ENCODE measurements at regions not wholly inside any gene's neighbourhood (a gene's known extent, or its start where the extent isn't known, plus 50 kb on each side); places are given as distances from the start of the nearest gene placed in this dataset.
"Not testable (repeated sequence)": the region's sequence is repeated elsewhere in the genome, so short reads cannot be mapped to it uniquely, and the experiment has no call there.

DNA sequence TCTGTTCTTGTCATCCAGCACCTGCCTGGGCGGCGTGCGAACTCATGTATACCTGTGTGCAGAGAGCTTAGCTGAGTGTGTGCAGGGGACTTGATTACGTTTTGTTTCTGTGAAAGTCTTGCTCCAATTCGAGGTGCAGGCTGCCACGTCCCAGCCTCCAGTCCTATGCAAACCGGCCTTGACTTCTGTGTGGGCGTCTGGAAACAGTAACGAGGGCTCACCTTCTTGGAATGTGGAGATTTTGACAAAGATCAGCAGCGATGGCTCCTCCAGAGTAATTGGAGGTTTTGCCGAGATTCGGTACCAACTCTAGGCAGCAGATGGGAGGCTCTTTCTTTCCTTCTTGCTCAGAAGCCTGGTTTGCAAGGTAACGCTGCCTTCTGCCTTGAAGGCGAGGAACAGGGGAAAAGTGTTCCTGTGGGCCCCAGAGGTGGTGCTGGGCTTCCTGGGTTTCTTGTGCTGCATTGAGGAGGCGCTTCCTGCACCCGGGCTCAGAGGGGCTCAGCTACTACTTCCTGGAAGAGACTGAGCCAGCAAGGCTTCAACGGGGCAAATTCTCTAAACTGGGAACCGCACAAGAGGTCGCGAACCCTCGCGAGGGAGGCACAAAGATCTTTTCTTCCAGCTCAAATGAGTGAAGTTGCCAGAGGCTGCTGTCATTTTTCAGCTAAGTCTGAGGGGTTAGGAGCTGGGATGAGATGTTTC, 249.0 kb downstream of the AACS start:
- DNase-seq = no peak

DNA sequence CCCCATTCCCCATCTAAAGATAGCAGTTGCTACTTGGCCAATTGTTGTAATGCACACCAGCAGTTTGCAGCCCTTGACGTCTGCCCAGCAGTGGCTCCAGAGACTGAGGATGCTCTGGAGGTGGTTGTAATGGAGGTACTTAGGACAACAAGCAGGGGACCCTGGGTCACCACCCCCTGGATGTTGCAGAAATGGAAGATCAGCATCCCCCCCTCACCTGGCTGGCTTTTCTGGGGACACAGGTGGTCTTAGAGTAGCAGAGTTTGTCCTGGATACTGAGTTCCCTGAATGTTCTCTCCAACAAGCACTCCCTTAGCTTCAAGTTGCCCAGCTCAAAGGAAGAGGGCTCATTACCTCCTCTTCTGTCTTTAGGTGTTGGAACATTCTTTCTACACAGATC, 250.5 kb downstream of the AACS start:
- DNase-seq = no peak

DNA sequence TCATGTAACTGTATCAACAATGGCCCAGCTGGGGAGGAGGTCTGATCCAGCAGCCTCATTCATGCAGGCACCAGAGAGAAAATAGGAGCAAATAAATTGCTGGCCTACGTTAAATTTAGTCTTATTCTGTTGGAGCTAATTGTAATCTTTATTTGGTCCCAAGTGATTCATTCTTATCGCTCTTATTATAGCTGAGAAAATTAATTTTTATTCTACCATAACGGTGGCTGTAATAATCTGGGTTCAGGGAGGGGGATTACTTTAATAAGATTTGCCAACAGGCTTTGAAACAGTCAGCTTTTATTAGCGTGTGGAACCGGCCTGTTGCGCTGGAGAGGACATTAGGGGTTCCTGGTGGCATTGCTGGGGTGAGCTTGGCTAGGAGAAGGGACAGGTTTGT, 254.9 kb downstream of the AACS start:
- DNase-seq = no peak

DNA sequence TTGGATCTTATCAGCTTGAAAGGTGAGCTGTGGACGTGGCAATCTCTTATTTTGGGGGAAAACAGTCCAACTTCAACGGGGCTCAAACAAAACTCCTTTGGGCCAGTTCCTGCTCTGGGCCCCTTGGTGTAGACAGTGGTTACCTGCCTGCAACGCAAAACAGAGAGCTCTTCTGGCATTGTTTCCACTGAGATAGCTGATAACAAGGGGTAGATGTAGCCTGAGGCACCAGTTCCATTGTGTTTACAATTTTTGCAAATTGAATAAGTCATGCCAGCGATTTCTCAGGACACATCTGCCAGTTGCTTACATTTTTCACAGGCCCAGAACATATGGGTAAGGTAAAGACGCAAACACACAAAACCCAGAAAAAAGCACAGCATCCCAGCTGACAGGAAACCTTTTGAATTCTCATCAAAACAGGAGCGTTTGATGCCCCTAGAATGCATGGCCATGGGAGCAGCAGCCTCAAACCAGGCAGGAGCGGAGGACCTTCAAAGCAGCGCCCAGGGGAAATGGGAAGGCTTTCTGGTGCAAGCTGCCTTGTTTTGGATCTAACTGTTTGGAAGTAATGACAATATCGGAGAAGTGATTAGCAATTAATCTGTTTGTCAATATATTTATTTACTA, 259.7 kb downstream of the AACS start:
- DNase-seq = no peak

DNA sequence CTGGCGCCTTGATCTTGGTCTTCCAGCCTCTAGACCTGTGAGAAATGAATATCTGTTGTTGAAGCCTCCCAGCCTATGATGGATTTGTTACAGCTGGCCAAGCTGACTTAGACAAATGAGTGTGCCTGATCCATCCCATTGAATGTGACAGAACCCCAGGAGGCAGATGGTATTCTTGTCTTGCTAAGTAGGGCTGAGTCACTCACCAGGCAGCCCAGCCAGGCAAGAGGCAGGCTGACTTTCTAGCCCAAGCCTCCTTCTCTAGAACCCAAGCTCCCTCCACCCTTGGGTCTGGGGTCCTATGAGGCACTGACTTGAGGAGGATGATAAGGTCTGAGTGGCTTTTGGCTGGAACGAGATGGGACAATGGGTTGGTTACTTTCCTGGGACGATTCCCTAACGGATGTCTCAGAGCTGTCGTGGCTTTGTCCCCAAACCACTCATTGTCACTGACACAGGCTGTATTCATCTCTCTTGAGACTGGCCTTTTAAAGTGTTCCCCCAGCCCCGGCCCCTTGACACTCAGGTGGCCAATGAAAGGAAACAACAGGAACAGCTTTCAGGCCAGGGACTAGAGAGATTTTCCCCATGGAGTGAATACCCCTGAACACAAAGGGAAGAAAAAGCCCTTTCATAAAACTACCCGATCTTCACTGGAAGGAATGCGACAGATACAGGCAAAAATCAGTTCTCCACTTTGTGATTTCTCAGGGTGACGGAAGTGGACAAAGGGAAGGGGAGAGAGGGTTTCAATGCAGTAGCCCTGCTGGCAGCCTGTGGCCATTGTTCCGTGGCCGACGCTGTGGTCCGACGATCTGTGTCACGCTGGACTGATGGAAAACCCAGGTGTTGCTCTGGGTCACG, 264.2 kb downstream of the AACS start:
- DNase-seq = no peak

GRCh38 chr12:125330645-125331341, 265.6 kb downstream of the AACS start:
- no peak for DNase-seq

- no peak for DNase-seq
These were observed 266.3 kb downstream of the AACS start for GRCh38 chr12:125331342-125332052.

- no peak for DNase-seq
These were observed 267.7 kb downstream of the AACS start for GRCh38 chr12:125332900-125333299.

GRCh38 chr12:125336246-125336645, 271.0 kb downstream of the AACS start:
- DNase-seq = no peak

DNA sequence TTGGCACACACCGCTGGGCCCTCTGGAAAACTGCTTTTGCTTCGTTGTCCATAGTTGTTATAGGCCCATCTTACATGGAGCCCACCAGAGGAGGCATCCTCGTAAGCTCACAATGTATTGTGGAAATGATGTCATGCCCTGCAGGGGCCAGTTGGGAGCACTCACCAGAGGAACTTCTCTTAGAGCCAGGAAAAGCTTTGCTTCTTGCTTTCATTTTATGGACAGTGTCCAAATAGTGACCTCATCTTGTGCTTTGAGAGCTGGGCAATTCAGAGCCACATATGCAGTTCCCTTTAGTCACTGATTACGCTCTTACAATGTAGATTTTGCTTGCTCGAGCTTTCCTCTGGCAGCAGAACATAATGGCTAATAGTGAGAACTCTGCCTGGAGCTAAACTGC, 275.6 kb downstream of the AACS start:
- no peak for DNase-seq

DNA sequence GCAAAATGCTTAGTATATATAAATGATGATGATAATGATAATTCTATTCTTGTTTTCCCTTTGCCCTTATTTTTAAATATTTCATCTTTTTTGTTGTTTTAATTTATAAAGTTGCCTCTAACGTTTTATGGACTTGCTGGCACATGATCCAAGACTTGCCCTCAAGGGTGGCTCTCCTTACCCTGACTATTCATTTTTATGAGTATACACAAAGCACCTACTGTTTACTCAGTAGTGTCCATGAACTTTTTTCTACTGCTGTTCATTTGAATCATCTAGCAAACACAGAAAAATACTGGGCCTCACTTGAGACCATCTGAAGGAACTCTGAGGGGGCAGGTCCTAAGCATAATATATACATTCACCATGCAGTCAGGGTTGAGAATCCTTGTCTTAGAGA, 276.2 kb downstream of the AACS start:
- DNase-seq = no peak

DNA sequence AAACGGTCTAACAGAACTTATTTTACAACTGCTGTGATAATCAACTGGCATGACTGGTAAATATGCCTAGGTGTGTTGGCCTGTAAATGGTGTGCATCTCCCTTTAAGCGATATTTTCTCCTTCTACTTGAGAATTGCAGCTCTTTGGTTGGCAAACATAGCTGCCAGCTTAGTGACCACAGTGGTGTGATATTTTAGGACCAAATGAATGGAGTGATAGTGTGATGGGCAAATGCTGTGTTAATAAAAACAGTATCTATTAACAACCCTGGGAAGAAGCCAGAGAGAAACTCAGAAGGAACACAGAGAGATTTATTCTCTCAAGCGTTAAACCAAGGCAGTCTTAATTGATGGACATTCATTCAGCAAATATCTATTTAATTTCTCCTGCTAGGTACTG, 278.4 kb downstream of the AACS start:
- DNase-seq = no peak

GRCh38 chr12:125346362-125346761, 281.1 kb downstream of the AACS start:
- DNase-seq = no peak

DNA sequence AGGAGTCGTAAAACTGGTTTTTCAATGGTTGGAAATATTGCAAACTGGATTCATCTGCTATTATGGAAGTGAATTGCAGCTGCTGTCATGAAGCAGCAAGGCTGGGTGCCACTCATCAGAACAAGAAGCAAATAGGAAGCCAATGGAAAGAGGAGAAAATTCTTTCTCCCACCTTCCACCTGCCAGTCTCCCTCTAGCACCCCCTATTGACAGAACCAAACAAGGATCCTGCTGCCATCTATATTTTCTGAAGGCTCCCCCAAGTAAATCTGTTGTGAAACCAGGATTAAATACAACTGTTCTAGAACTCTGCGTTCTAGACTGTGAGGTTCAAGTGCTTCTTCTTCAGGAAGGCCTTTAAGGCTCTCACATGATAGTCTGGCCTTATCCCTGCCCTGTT, 286.6 kb downstream of the AACS start:
- no peak for DNase-seq

DNA sequence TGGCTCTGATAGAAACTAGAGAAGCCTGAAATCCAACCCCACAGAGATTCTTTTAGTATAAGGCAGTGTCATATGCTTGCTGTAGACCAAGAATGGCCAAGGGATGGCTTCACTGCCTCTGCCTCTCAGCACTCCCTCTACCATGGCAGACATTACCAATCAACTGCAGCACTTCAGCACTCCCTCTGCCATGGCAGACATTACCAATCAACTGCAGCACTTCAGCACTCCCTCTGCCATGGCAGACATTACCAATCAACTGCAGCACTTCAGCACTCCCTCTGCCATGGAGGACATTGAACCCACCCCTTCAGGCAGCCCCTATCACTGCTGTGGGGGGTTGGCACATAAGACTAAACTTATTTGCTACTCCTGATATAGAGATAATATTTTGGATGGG, 287.8 kb downstream of the AACS start:
- DNase-seq = not testable (repeated sequence)

DNA sequence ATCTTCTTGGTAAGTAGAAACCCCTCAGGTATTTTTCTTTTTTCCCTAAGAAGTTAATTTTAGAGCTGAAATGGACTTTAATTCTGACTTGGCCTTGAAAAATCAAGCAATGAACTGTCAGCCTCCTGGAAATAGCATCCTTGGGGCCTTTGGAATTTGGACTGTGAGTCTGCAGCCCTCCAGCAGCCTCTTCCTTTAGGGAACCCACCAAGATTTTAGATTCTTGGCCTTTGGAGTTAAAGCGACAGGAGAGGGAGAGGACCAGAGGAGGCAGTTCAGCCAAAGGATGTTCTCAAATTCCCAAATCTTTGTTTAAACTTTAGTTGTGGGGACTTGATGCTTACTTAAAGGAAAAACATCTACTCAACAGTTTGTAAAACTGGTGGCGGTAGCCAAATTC, 288.6 kb downstream of the AACS start:
- DNase-seq = no peak

DNA sequence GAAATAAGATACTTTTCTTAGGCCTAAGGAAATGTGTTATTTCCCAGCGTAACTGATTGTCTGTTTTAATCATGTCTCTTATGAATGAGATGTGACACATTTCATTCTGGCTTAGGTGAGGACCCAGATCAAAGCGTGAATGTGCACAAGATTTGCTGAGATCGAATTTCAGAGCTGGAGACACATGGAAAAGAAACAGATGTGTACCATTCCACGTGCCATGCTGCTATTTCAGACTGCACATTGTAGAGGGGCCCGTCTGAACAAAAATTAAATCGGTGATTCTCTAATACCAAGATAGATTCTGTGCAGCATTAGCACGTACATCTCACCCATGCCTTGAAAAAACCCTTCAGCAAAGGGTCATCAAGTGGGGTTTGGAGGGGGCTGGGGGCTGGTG, 290.4 kb downstream of the AACS start:
- DNase-seq = no peak

DNA sequence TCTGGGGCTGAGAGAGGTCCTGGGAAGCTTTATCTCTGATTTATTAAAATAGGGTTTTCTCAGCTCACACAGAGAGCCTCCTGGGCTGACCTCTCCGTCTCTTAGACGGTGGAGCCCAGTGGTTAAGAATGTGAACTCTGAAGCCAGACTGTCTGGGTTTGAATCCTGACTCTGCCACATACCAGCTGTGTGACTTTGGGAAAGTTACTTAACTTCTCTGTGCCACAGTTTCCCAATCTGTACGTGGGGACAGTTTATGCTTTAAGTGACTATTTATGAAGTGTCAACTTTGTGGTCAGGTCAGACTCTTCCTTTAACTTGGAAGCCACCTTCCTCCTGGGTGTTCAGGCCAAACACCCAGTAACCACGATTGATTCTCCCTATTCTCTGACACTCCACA, 290.9 kb downstream of the AACS start:
- no peak for DNase-seq

DNA sequence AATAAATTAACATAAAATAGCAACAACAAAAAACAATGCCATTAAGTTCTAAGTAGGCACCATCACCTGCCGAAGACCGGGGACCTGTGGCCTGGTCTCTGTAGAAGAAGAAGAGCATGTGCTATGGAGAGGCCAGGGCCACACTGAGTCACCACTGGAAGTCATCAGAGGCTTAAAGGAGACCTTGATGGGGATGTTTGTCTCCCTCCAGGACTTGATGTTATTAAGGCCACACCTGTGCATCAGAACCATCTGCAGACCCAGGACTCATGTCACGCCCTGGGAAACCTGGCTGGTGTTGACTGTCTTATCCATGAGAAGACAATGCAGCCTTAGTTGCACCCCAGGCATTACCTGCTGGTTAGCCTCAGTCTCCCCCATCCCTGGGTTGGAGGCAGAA, 292.3 kb downstream of the AACS start:
- no peak for DNase-seq

DNA sequence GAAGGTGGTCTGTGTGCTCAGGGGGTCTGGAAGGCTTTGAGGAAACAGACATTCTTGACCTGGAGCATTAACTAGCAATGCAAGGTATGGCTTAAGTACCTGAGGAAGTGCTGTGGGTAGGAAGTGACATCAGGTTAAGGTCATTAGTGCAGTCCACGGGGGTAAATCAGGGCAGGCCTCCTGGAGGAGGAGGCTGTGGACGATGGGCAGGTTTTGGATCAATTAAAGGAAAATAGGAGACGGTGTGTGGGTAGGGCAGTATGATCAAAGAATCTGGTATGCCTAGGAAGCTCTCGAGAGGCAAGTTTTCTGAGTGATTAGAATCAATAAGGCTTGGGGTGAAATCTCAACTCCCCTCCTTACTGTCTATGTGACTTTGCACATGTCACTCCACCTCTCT, 295.3 kb downstream of the AACS start:
- no peak for DNase-seq

GRCh38 chr12:125371033-125371432, 305.8 kb downstream of the AACS start:
- no peak for DNase-seq

DNA sequence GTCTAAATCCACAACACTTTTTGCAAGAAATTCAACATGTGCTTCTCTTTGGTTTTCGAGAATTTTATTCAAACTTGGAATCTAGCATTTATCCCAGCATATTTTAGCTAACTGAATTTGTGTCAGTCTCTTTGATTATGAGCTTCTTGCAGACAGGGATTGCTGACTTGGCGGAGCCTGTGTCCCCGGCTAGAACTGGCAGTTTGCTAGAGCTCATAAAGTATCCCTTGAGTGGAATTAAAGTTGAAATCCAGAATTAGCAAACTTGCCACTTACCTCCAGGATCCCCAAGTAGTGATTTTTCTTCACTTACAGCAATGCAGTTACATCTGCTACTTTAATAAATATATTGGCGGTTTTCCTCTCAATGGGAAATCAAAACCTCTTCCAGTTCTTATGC, 306.9 kb downstream of the AACS start:
- DNase-seq = no peak

DNA sequence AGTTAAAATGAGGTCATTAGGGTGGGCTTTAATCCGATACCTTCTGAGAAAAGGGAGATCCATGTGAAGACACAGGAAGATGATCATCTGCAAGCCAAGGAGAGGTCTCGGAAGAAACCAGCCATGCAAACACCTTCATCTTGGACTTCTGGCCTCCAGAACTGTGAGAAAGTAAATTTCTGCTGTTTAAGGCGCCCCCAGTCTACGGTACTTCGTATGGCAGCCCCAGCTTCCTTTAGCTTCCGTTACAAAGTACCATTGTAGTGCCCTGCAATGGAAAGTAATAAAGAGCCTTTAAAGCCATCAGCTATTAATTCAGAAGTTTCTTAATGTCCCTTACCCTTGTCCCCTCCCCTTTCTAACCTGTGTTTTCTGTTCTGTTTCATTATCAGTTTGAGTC, 308.1 kb downstream of the AACS start:
- DNase-seq = no peak

Data from GF-D8 (cell line).